ENCODE measurements at regions not wholly inside any gene's neighbourhood (a gene's known extent, or its start where the extent isn't known, plus 50 kb on each side); places are given as distances from the start of the nearest gene placed in this dataset.

DNA sequence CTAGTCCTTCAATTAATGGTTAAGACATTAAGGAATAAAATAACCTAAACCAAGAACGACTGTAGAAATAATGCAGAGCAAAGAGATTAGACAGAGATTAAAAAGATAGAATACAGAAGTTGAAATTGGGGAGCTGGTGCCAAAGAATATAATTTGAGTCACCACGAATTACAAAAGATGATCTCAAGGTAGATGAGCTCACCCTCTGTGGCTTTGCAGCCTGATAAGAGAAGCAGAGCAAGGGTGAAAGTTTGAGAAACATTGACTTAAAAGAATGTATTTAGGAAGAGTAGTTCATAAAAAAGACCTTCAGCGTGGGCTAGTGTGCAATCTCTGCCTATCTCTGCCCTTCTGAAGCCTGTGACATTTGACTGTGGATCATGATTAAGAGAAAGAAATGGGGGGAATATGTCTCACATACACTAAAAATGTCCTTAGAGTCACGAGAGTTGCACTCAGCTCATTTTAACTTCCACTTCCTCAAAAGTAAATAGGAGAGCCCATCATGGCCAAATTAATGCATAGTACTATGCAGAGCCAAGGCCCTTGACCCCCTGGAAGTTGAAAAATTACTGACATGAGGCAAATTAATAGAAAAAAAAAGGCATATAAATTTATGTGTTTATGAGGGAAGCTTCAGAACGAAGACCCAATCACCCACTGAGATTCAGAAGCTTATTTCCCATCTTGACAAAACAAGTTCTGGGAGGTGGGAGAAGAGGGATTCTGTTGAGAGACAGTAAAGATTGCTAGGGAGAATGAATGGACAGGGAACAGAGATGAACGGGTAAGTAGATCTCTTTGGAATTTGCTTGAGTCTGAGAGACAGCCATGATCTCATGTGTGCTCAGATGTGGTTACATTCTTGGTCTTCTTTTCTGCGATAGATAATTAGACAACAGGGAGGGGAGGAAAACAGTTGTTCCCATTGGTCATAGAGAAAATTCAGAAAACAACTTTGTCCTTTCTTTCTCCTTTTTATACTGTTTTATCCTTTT lies 395.4 kb upstream of the LRRC7 start:
- Histone ChIP-seq H3K4me3 (no peak overlapping the region), H3K4me1 (ENCODE audit: low read depth) (no peaks in the 10 kb centered on the region), H3K9me3 (peaks cover 10% of the 10 kb centered on the region), H3K36me3 (ENCODE audit: low read depth) (no peaks in the 10 kb centered on the region)
- DNase-seq (no peak), ATAC-seq (no peak)
- intact Hi-C loops (cut with DNase I, micrococcal nuclease): no loop called here
- TF ChIP-seq, protein P1, sequence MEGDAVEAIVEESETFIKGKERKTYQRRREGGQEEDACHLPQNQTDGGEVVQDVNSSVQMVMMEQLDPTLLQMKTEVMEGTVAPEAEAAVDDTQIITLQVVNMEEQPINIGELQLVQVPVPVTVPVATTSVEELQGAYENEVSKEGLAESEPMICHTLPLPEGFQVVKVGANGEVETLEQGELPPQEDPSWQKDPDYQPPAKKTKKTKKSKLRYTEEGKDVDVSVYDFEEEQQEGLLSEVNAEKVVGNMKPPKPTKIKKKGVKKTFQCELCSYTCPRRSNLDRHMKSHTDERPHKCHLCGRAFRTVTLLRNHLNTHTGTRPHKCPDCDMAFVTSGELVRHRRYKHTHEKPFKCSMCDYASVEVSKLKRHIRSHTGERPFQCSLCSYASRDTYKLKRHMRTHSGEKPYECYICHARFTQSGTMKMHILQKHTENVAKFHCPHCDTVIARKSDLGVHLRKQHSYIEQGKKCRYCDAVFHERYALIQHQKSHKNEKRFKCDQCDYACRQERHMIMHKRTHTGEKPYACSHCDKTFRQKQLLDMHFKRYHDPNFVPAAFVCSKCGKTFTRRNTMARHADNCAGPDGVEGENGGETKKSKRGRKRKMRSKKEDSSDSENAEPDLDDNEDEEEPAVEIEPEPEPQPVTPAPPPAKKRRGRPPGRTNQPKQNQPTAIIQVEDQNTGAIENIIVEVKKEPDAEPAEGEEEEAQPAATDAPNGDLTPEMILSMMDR (IDR thresholded peaks at IDR 0.05): no peak

DNA sequence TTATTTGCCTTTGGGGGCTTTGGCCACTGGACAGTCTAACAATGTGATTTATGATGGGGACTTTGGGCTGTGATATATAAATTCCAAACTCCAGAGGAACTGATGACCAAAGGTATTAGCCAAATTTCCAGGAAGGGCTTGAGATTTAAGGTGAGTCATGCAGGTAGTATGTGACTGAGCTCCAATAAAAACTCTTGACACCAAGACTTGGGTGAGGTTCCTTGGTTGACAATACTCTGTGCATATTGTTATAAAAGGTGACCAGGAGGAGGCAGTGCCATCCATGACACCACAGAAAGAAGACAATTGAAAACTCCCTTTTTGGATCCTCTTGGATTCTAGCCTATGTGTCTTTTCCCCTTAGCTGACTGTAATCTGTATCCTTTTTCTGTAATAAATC lies 392.7 kb upstream of the LRRC7 start:
- no peak for ATAC-seq
- TF ChIP-seq, protein P1 (IDR thresholded peaks at IDR 0.05): no peak

DNA sequence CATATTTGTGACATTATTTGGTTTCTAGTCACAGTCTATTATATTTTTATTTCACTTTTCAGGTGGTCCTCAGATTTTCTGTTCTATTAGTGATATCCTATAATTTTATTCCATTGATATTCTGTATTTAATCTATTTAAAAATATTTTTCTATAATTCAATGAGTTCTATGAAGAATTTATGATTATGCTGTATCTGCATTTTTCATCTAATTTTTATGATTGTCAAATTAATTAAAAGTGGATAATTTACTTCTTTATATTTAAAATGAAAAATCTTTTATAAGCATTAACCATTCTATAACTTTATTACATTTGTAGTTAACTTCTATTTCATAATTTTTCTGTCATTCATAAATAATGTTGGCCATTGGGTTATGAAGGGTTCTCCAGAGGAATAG lies 387.4 kb upstream of the LRRC7 start:
- no peaks in the 10 kb centered on the region for H3K4me1 ChIP-seq (ENCODE audit: low read depth)
- H3K36me3 ChIP-seq (ENCODE audit: low read depth): no peaks in the 10 kb centered on the region
- no peak overlapping the region for H3K4me3 ChIP-seq
- ATAC-seq: no peak
- no peak for DNase-seq
- intact Hi-C loops (cut with DNase I, micrococcal nuclease): no loop called here
- no peaks in the 10 kb centered on the region for H3K9me3 ChIP-seq
- TF ChIP-seq, protein P1 (IDR thresholded peaks at IDR 0.05): no peak

More for the DNA sequence above, 392.7 kb upstream of the LRRC7 start:
- intact Hi-C loops (cut with DNase I, micrococcal nuclease): no loop called here
- no peak for DNase-seq
- Histone ChIP-seq H3K4me1 (ENCODE audit: low read depth) (no peaks in the 10 kb centered on the region), H3K4me3 (no peak overlapping the region), H3K36me3 (ENCODE audit: low read depth) (no peaks in the 10 kb centered on the region), H3K9me3 (peaks cover 6% of the 10 kb centered on the region)

DNA sequence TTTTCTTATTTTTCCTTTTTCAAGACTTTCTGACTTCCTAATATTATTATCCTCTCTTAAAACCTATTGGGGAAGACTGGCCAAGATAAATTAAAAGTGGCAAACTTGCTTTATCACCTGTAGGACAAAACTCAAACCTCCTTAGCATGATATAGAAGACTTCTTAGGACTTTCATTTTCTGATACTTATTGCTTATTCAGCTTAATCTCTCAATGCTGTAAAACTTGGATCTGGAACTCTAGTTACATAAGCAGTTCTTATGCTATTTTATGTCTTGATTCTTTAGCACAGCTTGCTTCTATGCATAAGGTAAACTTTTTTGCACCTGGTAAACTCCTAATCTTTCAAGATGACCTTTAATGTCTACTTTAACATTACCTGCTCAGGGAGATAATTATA lies 382.3 kb upstream of the LRRC7 start:
- no peak overlapping the region for H3K4me3 ChIP-seq
- DNase-seq (no peak), ATAC-seq (no peak)
- H3K9me3 ChIP-seq: no peaks in the 10 kb centered on the region
- no peaks in the 10 kb centered on the region for H3K4me1 ChIP-seq (ENCODE audit: low read depth)
- TF ChIP-seq, protein P1 (IDR thresholded peaks at IDR 0.05): no peak
- intact Hi-C loops (cut with DNase I, micrococcal nuclease): no loop called here
- no peaks in the 10 kb centered on the region for H3K36me3 ChIP-seq (ENCODE audit: low read depth)

DNA sequence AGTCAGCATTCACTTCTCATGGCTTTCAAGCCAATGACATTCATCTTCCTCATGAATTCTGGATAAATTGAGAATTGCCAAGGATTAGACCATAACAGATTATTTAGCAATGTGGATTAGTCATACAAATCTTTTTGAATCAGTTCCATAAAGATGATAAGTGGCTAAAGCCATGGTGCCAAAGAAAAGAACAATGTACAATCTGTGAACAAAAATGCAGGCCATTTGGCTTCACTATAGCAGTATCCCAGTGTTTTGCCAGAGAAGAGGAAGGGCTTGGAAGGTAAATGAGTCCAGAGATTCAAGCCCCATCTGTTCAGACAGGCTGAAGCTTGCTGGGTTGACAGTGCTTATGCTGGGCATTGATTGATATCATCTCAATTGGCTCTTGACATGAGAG lies 376.4 kb upstream of the LRRC7 start:
- TF ChIP-seq, protein P1 (IDR thresholded peaks at IDR 0.05): no peak
- no peaks in the 10 kb centered on the region for H3K4me1 ChIP-seq (ENCODE audit: low read depth)
- no peak overlapping the region for H3K4me3 ChIP-seq
- no peaks in the 10 kb centered on the region for H3K9me3 ChIP-seq
- ATAC-seq (no peak), DNase-seq (no peak)
- no peaks in the 10 kb centered on the region for H3K36me3 ChIP-seq (ENCODE audit: low read depth)
- intact Hi-C loops (cut with DNase I, micrococcal nuclease): no loop called here

Measured in mucosa of descending colon (tissue), 3 donors.